Panc1 (cell line): ENCODE measurements at regions not wholly inside any gene's neighbourhood (a gene's known extent, or its start where the extent isn't known, plus 50 kb on each side); places are given as distances from the start of the nearest gene placed in this dataset.

Source experiments
- ATAC-seq: fragments of 200-7000 bp; cut with Tn5 transposase; 2 replicates; pipeline ENCODE4 v1.9.1; 2020; ENCODE audit warnings: mild to moderate bottlenecking, moderate library complexity
- BruUV-seq: library from RNA; stranded (reverse); fragments of 400-500 nt; replicated peaks from 2 replicates; lab custom pipeline; 2021; lab: Mats Ljungman, UMichigan
- CTCF ChIA-PET: fragments of 300-600 bp; sonication (Branson Sonifier 250); formaldehyde crosslinking; loops from one replicate; lab custom pipeline; 2022; ENCODE audit warnings: antibody characterized with exemption; lab: Charles Lee
- POLR2A ChIA-PET: fragments of 300-600 bp; sonication (Branson Sonifier 250); formaldehyde crosslinking; loops from one replicate; lab custom pipeline; 2022; ENCODE audit warnings: antibody characterized with exemption; lab: Charles Lee
- DNase-seq: peaks from one replicate; pipeline ENCODE4 v3.0.0-alpha.2; 2010; ENCODE audit warnings: low read depth, low spot score
- H3K27ac ChIP-seq: 2 replicates; pipeline ENCODE4 v1.5.1; 2011; ENCODE audit warnings: mild to moderate bottlenecking, low read length, inconsistent platforms
- H3K27me3 ChIP-seq: fragments of 200-500 bp; sonication (Bioruptor generic); 2 replicates; pipeline ENCODE4 v1.6.0; 2014; ENCODE audit warnings: low read length, inconsistent platforms; ENCODE audit not compliant: control insufficient read depth, insufficient read depth
- H3K36me3 ChIP-seq: fragments of 200-500 bp; sonication (Bioruptor generic); 2 replicates; pipeline ENCODE4 v1.5.1; 2014; ENCODE audit warnings: inconsistent platforms, mild to moderate bottlenecking, low read length, moderate library complexity; ENCODE audit not compliant: control insufficient read depth, insufficient read depth
- H3K4me1 ChIP-seq: 2 replicates; pipeline ENCODE4 v1.5.1; 2011; ENCODE audit warnings: inconsistent platforms, mild to moderate bottlenecking, low read length, moderate library complexity; ENCODE audit not compliant: control insufficient read depth, insufficient read depth
- H3K4me3 ChIP-seq, 2 experiments: 2 replicates each; pipeline ENCODE4 v1.5.1; 2011 to 2012; ENCODE audit warnings: low read depth in 2 of 2, low read length in 2 of 2, mild to moderate bottlenecking in 2 of 2, inconsistent platforms in 1 of 2, moderate library complexity in 1 of 2
- H3K9me3 ChIP-seq: fragments of 200-500 bp; sonication (Bioruptor generic); 2 replicates; pipeline ENCODE4 v1.5.1; 2014; ENCODE audit warnings: low read depth, mild to moderate bottlenecking, inconsistent platforms, low read length, moderate library complexity; ENCODE audit not compliant: control insufficient read depth, insufficient read depth
- POLR2AphosphoS5 ChIP-seq: IDR thresholded peaks from 2 replicates; pipeline ENCODE4 v1.6.1; 2012; ENCODE audit warnings: mild to moderate bottlenecking, low read depth, low read length, moderate library complexity
- SIN3A ChIP-seq: IDR thresholded peaks from 2 replicates; pipeline ENCODE4 v1.6.1; 2012; ENCODE audit warnings: low read depth, mild to moderate bottlenecking, low read length, moderate library complexity, borderline replicate concordance; ENCODE audit not compliant: insufficient read depth
- TCF7L2 ChIP-seq: IDR thresholded peaks from 2 replicates; pipeline ENCODE4 v1.6.1; 2011; ENCODE audit warnings: mild to moderate bottlenecking, low read depth, low read length, inconsistent platforms
- in situ Hi-C: cut with HindIII; loops from 2 replicates; pipeline ENCODE4 v1.10.0; 2016; ENCODE audit warnings: low sequenced_read_pairs, low pct_unique_long_range_greater_than_20kb
- intact Hi-C: fragments of 100-400 bp; cut with micrococcal nuclease; formaldehyde crosslinking; loops from one replicate; pipeline ENCODE4 v1.10.0; 2022; ENCODE audit not compliant: unreplicated experiment
- TF ChIP-seq, protein P1 (sequence below): fragments of 450-650 bp; IDR thresholded peaks from 2 replicates; pipeline ENCODE4 v1.5.1; 2017; ENCODE audit warnings: mild to moderate bottlenecking
- TF ChIP-seq, protein P2 (sequence below), 2 experiments: IDR thresholded peaks; 2 replicates each; pipeline ENCODE4 v1.6.1; 2011 to 2012; ENCODE audit warnings: low read depth in 2 of 2, control low read depth in 1 of 2, low read length in 1 of 2, mild to moderate bottlenecking in 1 of 2, moderate library complexity in 1 of 2; ENCODE audit not compliant: insufficient read depth in 1 of 2

DNA sequence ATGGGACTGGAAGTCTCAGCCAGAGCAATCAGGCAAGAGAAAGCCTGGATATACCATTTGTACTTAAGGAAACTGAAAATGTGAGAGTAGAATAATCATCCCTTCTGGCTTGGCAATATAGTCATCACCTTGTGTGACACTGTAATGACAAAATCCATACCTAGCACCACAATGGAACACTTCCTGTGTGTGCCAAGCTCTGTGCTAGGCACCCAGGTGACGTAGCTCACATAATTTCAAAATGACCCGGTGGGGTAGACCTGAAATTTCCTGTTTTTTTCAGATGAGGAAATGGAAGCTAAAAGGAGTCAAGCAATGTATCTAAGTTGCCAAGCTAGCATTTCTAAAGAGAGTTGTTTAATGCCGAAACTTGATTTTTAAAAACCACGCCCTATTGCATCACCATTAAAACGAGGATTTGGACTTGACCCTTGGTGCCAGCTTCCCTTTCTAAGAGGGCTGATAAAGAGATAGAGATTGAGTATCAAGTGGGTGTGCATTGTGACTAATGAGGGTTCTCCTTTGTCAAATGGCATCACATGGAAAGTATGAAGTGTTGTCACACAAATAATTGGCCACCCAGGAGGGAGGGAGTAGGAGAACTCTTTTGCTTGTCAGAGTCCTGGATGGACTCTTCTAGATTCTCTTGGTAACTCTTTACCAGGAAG is 141.3 kb upstream of the PDZRN3 start:
- intact Hi-C loops = no loop called here
- in situ Hi-C loops = no loop called here
- Histone ChIP-seq H3K36me3 (no peaks in the 10 kb centered on the region), H3K4me1 (no peaks in the 10 kb centered on the region), H3K4me3 (no peak overlapping the region), H3K9me3 (no peaks in the 10 kb centered on the region), H3K27me3 (no peaks in the 10 kb centered on the region), H3K27ac (no peak overlapping the region)
- BruUV-seq = no TSS peak
- DNase-seq (no peak), ATAC-seq (no peak)
- POLR2A ChIA-PET = no interaction called here
- TF ChIP-seq TCF7L2 (no peak), SIN3A (no peak), POLR2AphosphoS5 (no peak)
- TF ChIP-seq, protein P1, sequence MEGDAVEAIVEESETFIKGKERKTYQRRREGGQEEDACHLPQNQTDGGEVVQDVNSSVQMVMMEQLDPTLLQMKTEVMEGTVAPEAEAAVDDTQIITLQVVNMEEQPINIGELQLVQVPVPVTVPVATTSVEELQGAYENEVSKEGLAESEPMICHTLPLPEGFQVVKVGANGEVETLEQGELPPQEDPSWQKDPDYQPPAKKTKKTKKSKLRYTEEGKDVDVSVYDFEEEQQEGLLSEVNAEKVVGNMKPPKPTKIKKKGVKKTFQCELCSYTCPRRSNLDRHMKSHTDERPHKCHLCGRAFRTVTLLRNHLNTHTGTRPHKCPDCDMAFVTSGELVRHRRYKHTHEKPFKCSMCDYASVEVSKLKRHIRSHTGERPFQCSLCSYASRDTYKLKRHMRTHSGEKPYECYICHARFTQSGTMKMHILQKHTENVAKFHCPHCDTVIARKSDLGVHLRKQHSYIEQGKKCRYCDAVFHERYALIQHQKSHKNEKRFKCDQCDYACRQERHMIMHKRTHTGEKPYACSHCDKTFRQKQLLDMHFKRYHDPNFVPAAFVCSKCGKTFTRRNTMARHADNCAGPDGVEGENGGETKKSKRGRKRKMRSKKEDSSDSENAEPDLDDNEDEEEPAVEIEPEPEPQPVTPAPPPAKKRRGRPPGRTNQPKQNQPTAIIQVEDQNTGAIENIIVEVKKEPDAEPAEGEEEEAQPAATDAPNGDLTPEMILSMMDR = no peak
- TF ChIP-seq, protein P2, sequence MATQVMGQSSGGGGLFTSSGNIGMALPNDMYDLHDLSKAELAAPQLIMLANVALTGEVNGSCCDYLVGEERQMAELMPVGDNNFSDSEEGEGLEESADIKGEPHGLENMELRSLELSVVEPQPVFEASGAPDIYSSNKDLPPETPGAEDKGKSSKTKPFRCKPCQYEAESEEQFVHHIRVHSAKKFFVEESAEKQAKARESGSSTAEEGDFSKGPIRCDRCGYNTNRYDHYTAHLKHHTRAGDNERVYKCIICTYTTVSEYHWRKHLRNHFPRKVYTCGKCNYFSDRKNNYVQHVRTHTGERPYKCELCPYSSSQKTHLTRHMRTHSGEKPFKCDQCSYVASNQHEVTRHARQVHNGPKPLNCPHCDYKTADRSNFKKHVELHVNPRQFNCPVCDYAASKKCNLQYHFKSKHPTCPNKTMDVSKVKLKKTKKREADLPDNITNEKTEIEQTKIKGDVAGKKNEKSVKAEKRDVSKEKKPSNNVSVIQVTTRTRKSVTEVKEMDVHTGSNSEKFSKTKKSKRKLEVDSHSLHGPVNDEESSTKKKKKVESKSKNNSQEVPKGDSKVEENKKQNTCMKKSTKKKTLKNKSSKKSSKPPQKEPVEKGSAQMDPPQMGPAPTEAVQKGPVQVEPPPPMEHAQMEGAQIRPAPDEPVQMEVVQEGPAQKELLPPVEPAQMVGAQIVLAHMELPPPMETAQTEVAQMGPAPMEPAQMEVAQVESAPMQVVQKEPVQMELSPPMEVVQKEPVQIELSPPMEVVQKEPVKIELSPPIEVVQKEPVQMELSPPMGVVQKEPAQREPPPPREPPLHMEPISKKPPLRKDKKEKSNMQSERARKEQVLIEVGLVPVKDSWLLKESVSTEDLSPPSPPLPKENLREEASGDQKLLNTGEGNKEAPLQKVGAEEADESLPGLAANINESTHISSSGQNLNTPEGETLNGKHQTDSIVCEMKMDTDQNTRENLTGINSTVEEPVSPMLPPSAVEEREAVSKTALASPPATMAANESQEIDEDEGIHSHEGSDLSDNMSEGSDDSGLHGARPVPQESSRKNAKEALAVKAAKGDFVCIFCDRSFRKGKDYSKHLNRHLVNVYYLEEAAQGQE (IDR thresholded peaks at IDR 0.05; ENCODE audit: insufficient read depth in 1 of 2, low read depth in 2 of 2, low read length in 1 of 2) = no peak
- CTCF ChIA-PET = no interaction called here

DNA sequence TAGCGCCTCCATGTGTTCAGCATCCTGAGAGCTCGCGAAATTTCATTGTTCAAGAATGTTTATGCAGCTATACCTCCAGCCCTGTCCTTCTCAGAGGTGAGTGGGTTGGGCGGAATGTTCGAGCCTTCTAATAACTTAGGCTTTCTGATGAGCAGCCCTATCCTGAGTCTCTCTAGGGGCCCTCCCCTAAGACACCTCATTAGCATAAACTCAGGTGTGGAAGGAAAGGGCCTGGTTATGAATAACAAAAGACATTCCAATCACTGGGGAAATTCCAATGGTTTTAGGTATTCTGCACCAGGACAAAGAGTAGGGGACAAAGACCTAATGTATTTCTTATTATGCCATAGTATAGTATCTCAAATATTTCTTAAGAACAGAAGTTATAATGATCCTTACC is 138.1 kb upstream of the PDZRN3 start:
- in situ Hi-C loops = no loop called here

More for the DNA sequence above, 138.1 kb upstream of the PDZRN3 start:
- no peaks in the 10 kb centered on the region for H3K27me3 ChIP-seq
- ChIA-PET CTCF (no interaction called here), POLR2A (no interaction called here)
- no peak for TF ChIP-seq TCF7L2
- TF ChIP-seq POLR2AphosphoS5 = no peak
- no peak for TF ChIP-seq SIN3A
- TF ChIP-seq, protein P2 (IDR thresholded peaks at IDR 0.05; ENCODE audit: insufficient read depth in 1 of 2, low read depth in 2 of 2, low read length in 1 of 2) = no peak
- TF ChIP-seq, protein P1 = no peak
- ATAC-seq (no peak), DNase-seq (no peak)
- H3K4me3 ChIP-seq = no peak overlapping the region
- no peaks in the 10 kb centered on the region for H3K36me3 ChIP-seq
- intact Hi-C loops = no loop called here
- no peaks in the 10 kb centered on the region for H3K4me1 ChIP-seq
- no TSS peak for BruUV-seq
- no peaks in the 10 kb centered on the region for H3K9me3 ChIP-seq
- no peak overlapping the region for H3K27ac ChIP-seq
